ENCODE measurements at regions not wholly inside any gene's neighbourhood (a gene's known extent, or its start where the extent isn't known, plus 50 kb on each side); places are given as distances from the start of the nearest gene placed in this dataset.

DNA sequence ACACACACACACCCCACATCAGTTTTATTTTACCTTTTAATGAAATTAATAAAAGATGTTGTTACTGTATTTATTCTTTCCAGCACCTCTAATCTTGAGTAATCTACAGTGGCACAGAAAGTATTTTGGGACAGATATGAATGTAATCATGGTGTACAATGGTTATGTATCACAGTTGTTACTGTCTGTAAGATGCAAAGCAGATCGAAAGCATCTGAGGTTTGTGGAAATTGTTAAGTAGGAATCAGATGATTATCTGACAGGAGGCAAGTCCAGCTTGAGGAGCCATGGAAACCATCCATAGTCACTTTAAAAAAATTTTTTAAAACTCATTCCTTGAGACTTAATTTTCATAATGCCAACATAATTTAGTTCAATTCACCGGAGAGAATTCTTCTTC lies 636.3 kb upstream of the MARCKS start:
- H3K4me1 ChIP-seq (ENCODE audit: control insufficient read depth in 1 of 2, insufficient read depth in 2 of 2, low read length in 2 of 2): no peaks in the 10 kb centered on the region
- H3K27me3 ChIP-seq (ENCODE audit: insufficient read depth, low read length): no peaks in the 10 kb centered on the region
- CTCF ChIA-PET: no interaction called here
- no TSS peak for BruUV-seq (replicated peaks)
- no peaks in the 10 kb centered on the region for H3K9me3 ChIP-seq (ENCODE audit: control insufficient read depth in 1 of 2, insufficient read depth in 1 of 2, low read depth in 1 of 2, low read length in 2 of 2)
- H2AFZ ChIP-seq (ENCODE audit: low read depth, low read length, poor library complexity, severe bottlenecking): no peak overlapping the region
- DNase-seq (ENCODE audit: low read depth, low spot score) (no peak), ATAC-seq (no peak)
- H3K36me3 ChIP-seq (ENCODE audit: control insufficient read depth in 1 of 2, insufficient read depth in 2 of 2, low read length in 2 of 2): no peaks in the 10 kb centered on the region
- no peaks in the 10 kb centered on the region for H3K9me2 ChIP-seq (ENCODE audit: insufficient read depth)
- no peak overlapping the region for H3K9ac ChIP-seq (ENCODE audit: low read length)
- H3K4me2 ChIP-seq (ENCODE audit: low read length): no peak overlapping the region
- no peak overlapping the region for H3K27ac ChIP-seq (ENCODE audit: low read depth, low read length)
- no peak overlapping the region for H3K4me3 ChIP-seq (replicated peaks in 1 of 2; ENCODE audit: low read depth in 1 of 2, low read length in 2 of 2)
- H4K20me1 ChIP-seq (ENCODE audit: insufficient read depth): no peaks in the 10 kb centered on the region
- H3K79me2 ChIP-seq (ENCODE audit: insufficient read depth, low read length): no peaks in the 10 kb centered on the region
- no peak for TF ChIP-seq SRF (IDR thresholded peaks at IDR 0.05; ENCODE audit: low read depth)
- TF ChIP-seq EZH2 (IDR thresholded peaks at IDR 0.05): no peak
- no peak for TF ChIP-seq YY1 (IDR thresholded peaks at IDR 0.05; ENCODE audit: extremely low read depth, insufficient replicate concordance, low read depth, low read length)
- TF ChIP-seq, protein P1, sequence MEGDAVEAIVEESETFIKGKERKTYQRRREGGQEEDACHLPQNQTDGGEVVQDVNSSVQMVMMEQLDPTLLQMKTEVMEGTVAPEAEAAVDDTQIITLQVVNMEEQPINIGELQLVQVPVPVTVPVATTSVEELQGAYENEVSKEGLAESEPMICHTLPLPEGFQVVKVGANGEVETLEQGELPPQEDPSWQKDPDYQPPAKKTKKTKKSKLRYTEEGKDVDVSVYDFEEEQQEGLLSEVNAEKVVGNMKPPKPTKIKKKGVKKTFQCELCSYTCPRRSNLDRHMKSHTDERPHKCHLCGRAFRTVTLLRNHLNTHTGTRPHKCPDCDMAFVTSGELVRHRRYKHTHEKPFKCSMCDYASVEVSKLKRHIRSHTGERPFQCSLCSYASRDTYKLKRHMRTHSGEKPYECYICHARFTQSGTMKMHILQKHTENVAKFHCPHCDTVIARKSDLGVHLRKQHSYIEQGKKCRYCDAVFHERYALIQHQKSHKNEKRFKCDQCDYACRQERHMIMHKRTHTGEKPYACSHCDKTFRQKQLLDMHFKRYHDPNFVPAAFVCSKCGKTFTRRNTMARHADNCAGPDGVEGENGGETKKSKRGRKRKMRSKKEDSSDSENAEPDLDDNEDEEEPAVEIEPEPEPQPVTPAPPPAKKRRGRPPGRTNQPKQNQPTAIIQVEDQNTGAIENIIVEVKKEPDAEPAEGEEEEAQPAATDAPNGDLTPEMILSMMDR (IDR thresholded peaks at IDR 0.05 in 2 of 3, conservative IDR thresholded peaks at IDR 0.05 in 1 of 3; ENCODE audit: borderline replicate concordance in 1 of 3, insufficient read depth in 1 of 3, low read depth in 2 of 3, low read length in 2 of 3): no peak
- TF ChIP-seq, protein P2, sequence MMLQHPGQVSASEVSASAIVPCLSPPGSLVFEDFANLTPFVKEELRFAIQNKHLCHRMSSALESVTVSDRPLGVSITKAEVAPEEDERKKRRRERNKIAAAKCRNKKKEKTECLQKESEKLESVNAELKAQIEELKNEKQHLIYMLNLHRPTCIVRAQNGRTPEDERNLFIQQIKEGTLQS (IDR thresholded peaks at IDR 0.05): no peak
- POLR2A ChIA-PET: no interaction called here
- intact Hi-C loops (cut with micrococcal nuclease): no loop called here
- RAD21 ChIA-PET (ENCODE audit: low non-redundant PET in 1 of 2, low total read pairs in 2 of 2, uncharacterized antibody in 2 of 2, unreplicated experiment in 2 of 2): no interaction called here

DNA sequence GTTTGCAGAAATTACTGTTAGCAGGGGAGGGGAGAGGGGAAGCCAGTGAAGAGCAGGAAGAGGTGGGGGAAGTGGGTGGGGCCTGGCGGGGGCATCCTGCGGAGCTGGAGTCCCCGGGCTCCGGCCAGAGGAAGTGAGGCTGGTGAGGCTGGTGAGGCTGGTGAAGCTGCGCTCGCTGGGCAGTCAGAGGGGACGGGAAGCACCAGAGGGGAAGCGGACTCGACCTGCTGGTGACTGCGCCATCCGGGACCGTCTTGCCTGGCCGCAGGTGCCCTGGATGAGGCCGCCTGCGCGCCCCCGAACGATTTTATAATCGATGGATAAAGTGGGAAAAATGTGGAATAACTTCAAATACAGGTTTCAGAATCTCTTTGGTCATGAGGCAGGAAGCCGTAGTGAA lies 635.3 kb upstream of the MARCKS start:
- intact Hi-C loops (cut with micrococcal nuclease): no loop called here
- Histone ChIP-seq H3K27me3 (ENCODE audit: insufficient read depth, low read length) (no peaks in the 10 kb centered on the region), H3K9ac (ENCODE audit: low read length) (no peak overlapping the region), H3K4me2 (ENCODE audit: low read length) (no peak overlapping the region), H3K36me3 (ENCODE audit: control insufficient read depth in 1 of 2, insufficient read depth in 2 of 2, low read length in 2 of 2) (no peaks in the 10 kb centered on the region), H3K9me2 (ENCODE audit: insufficient read depth) (no peaks in the 10 kb centered on the region), H3K4me1 (ENCODE audit: control insufficient read depth in 1 of 2, insufficient read depth in 2 of 2, low read length in 2 of 2) (no peaks in the 10 kb centered on the region), H3K27ac (ENCODE audit: low read depth, low read length) (no peak overlapping the region), H3K9me3 (ENCODE audit: control insufficient read depth in 1 of 2, insufficient read depth in 1 of 2, low read depth in 1 of 2, low read length in 2 of 2) (no peaks in the 10 kb centered on the region), H3K79me2 (ENCODE audit: insufficient read depth, low read length) (no peaks in the 10 kb centered on the region), H2AFZ (ENCODE audit: low read depth, low read length, poor library complexity, severe bottlenecking) (no peak overlapping the region), H4K20me1 (ENCODE audit: insufficient read depth) (no peaks in the 10 kb centered on the region), H3K4me3 (replicated peaks in 1 of 2; ENCODE audit: low read depth in 1 of 2, low read length in 2 of 2) (no peak overlapping the region)
- DNase-seq (ENCODE audit: low read depth, low spot score) (no peak), ATAC-seq (no peak)
- ChIA-PET POLR2A (no interaction called here), CTCF (no interaction called here), RAD21 (ENCODE audit: low non-redundant PET in 1 of 2, low total read pairs in 2 of 2, uncharacterized antibody in 2 of 2, unreplicated experiment in 2 of 2) (no interaction called here)
- BruUV-seq (replicated peaks): no TSS peak
- TF ChIP-seq FOSL1 (IDR thresholded peaks at IDR 0.05; ENCODE audit: low read depth): no peak
- no peak for TF ChIP-seq ELF1 (IDR thresholded peaks at IDR 0.05; ENCODE audit: borderline replicate concordance, low read depth)
- TF ChIP-seq CEBPB (IDR thresholded peaks at IDR 0.05; ENCODE audit: low read depth): no peak
- no peak for TF ChIP-seq ZFX (IDR thresholded peaks at IDR 0.05)
- TF ChIP-seq POLR2AphosphoS5 (IDR thresholded peaks at IDR 0.05; ENCODE audit: low read depth, low read length): no peak
- TF ChIP-seq, protein P1 (IDR thresholded peaks at IDR 0.05 in 2 of 3, conservative IDR thresholded peaks at IDR 0.05 in 1 of 3; ENCODE audit: borderline replicate concordance in 1 of 3, insufficient read depth in 1 of 3, low read depth in 2 of 3, low read length in 2 of 3): no peak
- TF ChIP-seq, protein P3, sequence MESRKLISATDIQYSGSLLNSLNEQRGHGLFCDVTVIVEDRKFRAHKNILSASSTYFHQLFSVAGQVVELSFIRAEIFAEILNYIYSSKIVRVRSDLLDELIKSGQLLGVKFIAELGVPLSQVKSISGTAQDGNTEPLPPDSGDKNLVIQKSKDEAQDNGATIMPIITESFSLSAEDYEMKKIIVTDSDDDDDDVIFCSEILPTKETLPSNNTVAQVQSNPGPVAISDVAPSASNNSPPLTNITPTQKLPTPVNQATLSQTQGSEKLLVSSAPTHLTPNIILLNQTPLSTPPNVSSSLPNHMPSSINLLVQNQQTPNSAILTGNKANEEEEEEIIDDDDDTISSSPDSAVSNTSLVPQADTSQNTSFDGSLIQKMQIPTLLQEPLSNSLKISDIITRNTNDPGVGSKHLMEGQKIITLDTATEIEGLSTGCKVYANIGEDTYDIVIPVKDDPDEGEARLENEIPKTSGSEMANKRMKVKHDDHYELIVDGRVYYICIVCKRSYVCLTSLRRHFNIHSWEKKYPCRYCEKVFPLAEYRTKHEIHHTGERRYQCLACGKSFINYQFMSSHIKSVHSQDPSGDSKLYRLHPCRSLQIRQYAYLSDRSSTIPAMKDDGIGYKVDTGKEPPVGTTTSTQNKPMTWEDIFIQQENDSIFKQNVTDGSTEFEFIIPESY (IDR thresholded peaks at IDR 0.05; ENCODE audit: extremely low read depth, insufficient replicate concordance, low read length): no peak
- no peak for TF ChIP-seq RAD21 (IDR thresholded peaks at IDR 0.05; ENCODE audit: low read depth)
- TF ChIP-seq SP1 (IDR thresholded peaks at IDR 0.05; ENCODE audit: low read depth): no peak
- no peak for TF ChIP-seq TCF7L2 (IDR thresholded peaks at IDR 0.05; ENCODE audit: borderline replicate concordance, extremely low read depth, insufficient read depth, insufficient read length)
